Stimulated activated naive CD8-positive, alpha-beta T cell treated with anti-CD3 and anti-CD28 coated beads, Interleukin-15, Interleukin-2, amounts not matched to agents 100 U/mL and 50 U/mL, for 24 hours (primary cell): ENCODE measurements at regions not wholly inside any gene's neighbourhood (a gene's known extent, or its start where the extent isn't known, plus 50 kb on each side); places are given as distances from the start of the nearest gene placed in this dataset.

Source experiments
- ATAC-seq: fragments of 150-1000 bp; cut with Tn5 transposase; one replicate; pipeline ENCODE4 v1.10.0; 2021
- DNase-seq: peaks from one replicate; pipeline ENCODE4 v3.0.0; 2021

DNA sequence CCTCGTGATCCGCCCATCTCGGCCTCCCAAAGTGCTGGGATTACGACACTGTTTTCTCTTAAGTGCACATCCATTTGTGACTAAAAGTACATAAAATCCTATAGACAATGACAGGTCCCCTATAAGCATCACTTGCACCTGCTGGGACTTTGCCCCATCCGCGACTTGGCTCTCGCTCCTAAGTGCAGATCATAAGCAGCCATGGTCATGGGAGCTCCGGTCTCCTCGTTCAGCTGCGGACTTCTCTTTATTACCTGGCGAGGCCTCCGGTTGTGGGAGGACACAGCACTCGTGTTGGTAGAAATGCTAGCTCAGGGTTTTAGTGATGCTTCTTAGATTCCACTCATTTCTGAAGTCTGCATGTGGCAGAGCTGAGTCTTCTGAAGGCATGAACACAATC is 92.7 kb upstream of the ST6GAL2 start:
- no peak for DNase-seq
- no peak for ATAC-seq

DNA sequence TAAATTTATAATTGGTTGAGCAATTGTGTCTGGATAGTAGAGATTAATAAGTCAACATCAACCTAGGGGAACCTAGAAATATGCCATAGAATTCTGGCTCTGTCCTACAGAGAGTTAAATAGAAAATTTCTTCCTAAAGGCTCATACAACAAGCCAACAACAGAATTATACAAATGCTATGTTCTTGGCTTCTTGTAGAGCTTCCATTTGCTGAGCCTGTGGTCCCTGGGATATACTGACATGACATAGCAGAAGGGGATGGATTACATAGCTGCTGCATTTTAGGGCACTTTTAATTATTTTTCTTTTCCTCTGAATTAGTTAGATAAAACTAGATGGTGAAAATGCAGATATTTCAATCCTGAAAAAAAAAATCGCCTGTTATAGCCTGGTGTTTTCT is 95.5 kb upstream of the ST6GAL2 start:
- DNase-seq (no peak), ATAC-seq (no peak)

DNA sequence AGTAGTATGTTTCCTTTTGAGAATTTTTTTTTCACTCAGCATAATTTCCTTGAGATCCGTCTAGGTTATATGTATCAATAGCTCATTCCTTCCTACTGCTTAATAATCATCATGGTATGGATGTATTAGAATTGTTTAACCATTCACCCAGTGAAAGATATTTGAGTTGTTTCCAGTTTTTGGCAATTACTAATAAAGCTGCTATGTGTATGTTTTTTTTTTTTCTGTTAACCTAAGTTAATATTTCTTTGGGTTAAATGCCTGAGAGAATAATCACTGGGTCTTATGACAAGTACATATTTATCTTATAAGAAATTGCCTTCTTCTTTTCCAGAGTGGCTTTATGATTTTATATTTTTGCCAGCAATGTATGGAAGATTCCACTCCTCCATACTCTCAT is 96.4 kb upstream of the ST6GAL2 start:
- DNase-seq, result no peak
- no peak for ATAC-seq

DNA sequence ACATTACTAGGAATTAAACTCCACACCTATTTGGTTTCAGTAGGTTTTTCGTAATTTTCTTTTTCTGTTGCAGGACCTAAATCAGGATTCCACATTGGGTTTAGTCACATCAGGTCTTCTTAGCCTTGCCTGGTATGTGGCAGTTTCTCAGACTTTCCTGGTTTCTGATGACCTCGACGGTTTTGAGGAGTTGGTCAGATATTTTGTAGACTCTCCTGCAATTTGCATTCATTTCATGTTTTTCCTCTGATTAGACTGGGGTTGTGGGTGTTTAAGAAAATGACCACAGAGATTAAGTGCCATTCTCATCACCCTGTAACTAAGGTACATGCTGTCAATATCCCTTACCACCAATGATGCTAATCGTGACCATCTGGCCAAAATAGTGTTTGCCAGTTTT is 97.3 kb upstream of the ST6GAL2 start:
- DNase-seq (no peak), ATAC-seq (no peak)

DNA sequence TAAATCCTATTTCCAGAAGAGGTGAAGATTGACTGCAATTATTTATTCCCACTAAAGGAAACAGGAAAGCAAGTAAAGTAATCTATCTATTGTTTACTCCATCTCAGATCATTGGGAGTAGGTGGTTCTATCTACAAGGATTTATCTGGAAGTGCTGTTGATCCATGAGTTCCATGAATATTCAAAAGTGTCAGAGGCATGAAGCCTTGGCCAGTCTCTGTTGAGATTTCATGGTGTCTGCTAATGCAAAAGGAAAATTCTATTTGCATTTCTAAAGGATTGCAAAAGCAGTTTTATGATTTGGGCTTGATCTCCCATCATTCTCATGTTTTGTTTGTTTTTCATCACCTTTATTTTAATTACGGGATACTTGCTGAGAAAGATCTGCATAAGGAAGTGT is 102.4 kb upstream of the ST6GAL2 start:
- no peak for DNase-seq

DNA sequence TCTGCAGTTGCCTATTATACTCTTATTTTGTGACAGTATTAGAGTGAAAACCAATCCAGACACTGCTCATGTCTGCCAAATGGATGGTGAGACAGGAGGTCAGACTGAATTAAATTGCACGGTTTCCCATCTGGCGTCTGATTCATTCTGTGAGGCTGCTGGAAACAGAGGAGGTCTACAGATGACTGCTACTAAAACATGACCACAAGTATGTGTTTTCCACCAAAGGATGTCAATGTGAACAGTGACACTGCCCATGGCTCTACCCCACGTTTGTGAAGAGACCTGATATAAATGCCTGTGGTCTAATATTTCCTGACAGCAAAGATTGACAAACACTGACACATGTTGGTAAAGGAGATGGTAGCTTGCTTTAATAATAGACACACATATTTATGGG is 104.3 kb upstream of the ST6GAL2 start:
- ATAC-seq, result no peak
- DNase-seq, result no peak

More for the DNA sequence above, 102.4 kb upstream of the ST6GAL2 start:
- no peak for ATAC-seq

DNA sequence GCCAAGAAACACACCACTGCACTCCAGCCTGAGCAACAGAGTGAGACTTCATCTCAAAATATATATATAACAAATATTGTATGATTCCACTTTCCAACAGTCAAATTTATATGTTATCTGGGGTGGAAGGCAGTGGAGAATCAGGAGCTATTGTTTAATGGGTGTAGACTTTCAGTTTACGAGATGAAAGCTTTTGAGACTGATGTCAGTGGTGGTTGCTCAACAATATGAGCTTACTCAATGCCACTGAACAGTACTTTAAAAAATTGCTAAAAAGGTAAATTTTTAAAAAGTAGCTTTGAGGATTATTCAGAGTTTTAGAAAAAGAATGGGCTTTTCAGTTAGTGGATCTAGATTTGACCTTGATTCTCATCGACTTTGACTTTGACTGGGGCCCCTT is 105.9 kb upstream of the ST6GAL2 start:
- no peak for DNase-seq
- no peak for ATAC-seq

DNA sequence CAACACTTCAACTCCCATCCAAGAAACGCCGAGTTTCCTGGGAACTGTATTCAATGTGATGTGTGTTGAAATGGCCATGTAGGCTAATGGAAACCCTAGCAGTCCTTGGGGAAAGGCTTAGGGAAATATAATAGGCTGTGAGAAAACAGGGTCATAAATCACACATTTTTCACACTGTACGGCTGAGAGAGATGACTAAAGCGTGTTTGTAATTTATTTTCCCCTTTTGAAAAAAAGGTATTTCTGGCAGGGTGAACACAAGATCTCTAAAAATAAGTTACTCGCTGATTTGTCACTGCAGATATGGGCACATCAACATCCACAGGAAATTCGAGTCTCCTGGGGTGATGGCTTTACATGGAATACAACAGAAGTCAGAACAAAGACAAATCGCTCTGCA is 109.6 kb upstream of the ST6GAL2 start:
- ATAC-seq (no peak), DNase-seq (no peak)

DNA sequence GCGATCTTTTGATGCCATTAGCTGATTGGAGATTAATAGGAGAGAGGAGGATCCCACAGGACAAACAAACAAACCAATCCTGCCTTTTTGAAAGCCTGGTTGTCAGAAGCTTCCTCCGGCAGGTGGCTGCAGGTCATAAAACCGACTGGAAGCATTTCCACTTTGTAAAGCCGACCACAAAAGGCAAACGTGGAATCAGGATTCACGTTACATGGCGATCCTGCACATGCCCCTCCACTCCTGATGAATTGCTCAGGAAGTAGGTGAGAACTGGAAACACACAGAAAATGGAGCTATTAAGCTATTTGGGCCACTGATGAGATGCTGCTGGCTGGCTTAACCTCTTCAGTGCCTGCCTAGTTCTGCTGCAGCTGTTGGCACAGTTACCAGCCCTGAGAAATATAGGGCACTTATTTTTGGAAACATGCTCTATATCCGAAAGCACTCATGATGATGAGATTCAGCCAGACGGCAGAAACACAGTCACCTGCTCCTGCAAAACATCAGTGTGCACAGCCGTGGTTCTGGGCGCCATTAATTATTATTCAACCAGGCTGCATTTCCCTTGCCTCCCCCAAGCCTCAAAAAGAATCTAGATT is 110.3 kb upstream of the ST6GAL2 start:
- ATAC-seq (no peak), DNase-seq (no peak)

DNA sequence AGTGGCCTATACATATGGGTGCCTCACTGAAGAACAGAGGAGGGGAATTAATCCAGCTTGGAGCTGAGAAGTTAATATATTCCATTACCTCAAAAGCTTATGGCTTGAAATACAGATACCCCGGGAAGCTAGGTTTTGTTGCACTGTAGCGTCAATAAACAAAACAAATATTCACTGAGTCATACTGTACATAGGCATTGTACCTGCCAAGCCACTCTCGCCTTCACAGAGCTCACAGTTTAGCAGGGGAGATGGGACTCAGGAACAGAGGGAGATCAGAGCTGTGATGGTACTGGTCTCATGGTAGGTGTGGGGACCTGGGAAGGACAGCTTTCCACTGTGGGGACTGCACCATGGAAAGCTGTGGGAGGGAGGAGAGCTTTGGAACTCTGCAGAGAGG is 111.2 kb upstream of the ST6GAL2 start:
- no peak for ATAC-seq
- no peak for DNase-seq

DNA sequence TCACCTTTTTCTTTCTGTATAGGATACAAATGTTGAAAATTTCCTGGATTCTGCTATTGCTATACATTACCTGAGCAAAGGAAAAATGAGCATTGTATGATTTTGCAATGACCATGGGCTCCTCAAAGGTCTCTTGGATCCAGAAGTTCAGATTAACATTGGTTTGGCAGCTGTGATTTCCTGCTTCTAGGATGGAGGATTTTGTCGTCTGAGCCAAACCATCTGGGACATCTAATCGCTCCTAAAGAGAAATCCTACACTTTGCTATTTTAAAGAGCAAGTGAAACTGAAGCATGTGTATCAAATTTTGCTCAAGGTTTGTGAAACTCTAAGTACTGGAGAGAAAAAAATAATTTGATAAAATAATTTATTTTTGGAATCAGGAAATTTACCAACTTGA is 115.1 kb upstream of the ST6GAL2 start:
- ATAC-seq (no peak), DNase-seq (no peak)

DNA sequence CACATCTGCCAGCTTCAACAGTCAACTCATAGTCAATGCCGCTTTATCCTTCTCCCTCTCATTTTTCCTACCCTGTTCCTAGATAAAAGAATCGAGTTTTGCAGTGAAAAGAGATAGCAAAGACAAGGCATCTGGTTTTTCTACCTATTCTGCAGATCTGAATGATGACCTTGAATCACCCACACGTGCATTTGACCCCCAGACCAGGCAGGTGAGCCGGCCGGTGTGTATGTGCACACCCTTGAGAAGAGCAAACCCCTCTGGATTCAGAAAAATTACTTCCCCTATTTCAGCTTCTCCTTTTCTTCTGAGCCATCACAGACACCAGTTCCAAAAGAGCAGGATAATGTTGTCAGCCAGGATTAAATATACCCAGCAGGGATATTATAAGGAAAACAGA is 115.6 kb upstream of the ST6GAL2 start:
- no peak for ATAC-seq
- no peak for DNase-seq

DNA sequence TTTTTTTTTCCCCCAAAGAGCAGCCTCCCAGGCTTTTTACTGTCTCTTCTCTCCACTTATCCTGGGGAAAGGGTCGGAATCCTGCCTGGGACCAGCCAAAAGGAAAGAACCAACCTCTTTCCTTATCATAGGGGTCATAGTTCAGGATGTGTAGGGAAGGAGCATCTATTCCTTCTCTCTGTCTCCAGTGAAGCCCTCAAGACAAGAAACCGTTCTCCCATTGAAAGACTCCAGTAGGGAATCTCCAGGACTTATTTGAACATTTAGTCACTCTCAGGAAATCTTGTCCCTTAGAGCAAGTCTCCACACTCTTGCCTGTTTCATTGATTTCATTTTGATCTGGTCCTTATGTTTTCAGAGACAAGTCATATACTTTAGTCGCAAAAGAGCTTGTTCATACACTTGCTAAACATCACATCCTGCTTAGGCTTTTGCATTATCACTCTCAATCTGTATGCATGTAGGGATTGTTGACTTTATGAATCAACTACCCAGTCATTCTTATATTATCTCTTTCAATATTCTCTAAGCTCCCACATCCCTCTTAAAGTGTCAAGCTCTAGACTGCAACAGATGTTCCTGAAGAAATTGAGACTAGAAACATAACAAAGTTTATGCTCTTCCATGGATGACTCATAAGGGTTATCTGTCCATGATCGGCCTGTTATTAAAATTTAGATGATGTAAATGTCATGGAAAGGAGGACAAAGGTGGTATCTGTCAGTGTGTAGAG is 116.2 kb upstream of the ST6GAL2 start:
- DNase-seq, result no peak
- no peak for ATAC-seq

DNA sequence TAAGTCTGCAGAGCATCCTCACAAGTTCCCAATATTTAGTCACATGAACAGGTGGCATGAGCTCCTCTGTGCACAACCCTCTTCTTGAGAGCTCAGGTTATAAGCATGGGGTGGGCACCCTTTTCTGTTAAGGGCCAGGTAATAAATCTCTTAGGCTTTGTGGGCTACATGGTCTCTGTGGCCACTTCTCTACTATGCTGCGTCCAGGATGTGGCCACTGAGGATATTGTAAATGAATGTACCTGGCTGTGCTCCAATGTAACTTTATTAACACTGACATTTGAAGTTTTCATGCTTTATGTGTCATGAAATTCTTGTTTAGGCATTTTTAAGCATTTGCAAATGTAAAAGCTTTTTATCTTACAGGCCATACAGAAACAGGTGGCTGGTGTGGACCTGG is 116.8 kb upstream of the ST6GAL2 start:
- ATAC-seq (no peak), DNase-seq (no peak)

DNA sequence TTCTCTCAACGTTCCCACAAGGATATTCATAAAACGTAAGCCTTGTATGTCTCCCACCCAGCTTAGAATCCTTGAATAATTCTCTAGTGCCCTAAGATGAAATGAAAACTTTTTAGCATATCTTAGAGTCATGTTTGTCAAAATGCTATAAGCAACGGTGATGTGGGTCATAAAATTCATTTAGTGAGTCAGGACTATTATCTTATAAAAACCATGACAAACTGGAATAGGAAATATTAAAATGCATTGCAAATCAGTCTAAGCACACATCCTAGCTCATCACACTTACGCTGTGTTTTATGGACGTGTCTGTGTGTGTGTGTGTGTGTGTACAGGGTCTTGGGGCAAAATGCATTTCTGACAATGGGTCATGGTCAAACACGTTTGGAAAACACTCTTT is 119.9 kb upstream of the ST6GAL2 start:
- DNase-seq (no peak), ATAC-seq (no peak)

DNA sequence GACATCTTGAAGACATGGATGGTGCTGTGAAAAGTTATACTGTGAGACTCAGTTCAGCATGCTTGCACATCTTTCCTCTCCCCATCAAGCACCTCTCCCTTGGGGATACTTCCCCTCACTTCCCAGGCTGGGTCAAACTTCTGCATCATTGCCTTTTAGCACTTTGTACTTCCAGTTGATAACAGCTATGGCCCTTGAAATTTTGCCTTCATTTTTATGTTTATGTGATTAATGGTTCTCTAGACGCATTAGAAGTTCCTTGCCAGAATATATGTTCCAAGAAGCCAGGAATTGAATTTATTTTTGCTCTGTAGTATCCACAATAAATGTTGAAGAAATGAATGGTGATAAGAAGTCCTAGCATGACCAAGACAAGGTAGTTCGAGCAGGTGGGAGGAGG is 120.9 kb upstream of the ST6GAL2 start:
- ATAC-seq, result no peak
- DNase-seq, result no peak

DNA sequence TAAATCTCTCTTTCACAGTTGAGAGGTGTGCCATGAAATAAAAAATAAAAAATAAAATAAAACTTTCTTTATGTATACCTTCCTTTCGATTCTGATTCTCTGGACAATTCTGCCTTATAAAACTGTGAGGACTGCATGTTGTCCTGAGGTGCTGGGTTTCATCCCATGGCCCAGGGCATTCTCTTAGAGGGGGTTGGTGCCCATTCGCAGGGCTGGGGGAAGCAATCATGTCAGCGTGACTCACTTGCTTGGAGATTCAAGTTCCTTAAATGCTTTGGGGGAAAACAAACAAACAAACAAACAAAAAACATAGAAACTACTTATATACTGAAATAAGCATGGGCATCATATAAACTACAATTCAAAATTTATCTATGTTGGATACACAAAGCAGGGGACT is 122.0 kb upstream of the ST6GAL2 start:
- no peak for ATAC-seq
- DNase-seq, result no peak

DNA sequence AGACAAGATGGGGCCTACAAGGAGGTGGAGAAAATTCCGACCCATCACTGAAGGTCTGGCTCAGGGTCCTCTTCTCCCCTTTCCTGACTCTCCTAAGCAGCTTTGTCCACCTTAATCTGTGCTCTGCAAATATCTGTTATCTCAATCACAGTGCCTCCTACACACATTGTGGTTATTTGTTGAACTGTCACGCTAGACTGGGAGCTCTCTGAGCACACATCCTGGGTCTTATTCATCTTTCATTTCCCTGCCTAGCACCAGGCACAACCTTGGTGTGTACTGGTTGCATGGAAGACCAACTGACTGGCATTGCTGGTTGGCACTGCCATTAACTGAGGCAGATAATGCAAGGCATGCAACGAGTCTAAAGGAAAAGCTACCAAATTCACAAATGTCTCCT is 122.9 kb upstream of the ST6GAL2 start:
- DNase-seq (no peak), ATAC-seq (no peak)

DNA sequence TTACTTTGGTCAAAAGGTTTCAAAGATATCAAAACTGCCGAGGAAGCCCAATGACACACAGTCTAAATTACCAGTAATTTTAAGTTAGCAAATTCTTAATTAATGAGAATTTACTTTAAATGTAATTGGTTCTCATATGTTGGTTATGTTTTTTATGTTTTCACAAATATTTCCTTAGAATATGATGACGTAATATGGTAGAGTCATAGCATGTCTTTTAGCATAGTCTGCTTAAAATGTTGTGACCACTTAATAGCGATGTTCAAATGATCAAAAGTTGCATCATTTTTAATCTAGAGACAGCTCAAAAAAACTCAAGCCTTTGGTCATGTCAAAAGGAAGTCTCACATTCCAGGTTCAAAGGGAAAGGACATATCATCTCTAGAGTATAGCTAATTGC is 123.3 kb upstream of the ST6GAL2 start:
- DNase-seq, result no peak
- no peak for ATAC-seq

DNA sequence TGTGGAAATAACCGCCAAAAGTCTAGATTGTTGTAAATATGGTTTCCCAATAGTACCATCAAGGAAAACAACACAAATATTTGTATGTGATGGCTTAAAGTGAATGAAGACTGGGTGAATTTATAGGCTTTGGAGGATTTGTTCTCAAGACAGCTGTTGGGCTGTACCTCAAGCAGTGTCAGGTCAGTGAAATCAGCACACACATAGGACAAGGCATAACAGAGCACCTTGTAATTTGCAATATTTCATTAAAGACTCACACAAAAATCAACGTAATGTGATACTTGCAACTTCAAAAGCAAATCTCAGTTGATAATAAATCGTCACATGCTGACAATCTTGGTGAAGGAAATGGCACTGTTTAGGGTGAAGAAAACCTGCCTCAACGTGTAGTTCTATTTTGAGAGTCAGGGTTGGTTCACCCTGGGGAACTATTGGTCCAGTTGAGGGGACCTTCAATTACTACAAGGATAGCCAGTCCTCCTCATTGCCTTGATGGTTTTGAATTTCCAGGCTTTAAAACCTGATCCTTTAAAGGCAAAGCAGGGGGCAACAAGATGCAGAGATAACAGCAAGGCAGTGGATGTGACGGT is 126.8 kb upstream of the ST6GAL2 start:
- DNase-seq (no peak), ATAC-seq (no peak)

DNA sequence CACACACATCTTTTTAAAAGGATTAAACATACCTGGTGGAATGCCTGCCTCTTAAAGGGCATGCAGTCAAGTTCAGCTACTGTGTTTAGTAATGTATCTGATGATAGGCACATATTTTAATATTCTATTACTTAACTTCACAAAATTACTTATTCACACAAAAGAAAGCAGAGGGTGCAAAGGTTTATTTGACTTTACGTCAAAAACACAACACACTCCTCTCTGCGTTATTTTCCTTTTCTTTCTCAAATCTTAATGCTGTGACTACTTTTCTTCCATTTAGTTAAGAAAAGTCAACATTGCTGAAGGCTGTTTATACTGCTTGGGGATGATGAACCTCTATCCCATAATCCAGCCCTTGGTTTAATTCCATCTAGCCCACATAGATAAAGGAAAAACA is 127.9 kb upstream of the ST6GAL2 start:
- no peak for DNase-seq
- no peak for ATAC-seq

DNA sequence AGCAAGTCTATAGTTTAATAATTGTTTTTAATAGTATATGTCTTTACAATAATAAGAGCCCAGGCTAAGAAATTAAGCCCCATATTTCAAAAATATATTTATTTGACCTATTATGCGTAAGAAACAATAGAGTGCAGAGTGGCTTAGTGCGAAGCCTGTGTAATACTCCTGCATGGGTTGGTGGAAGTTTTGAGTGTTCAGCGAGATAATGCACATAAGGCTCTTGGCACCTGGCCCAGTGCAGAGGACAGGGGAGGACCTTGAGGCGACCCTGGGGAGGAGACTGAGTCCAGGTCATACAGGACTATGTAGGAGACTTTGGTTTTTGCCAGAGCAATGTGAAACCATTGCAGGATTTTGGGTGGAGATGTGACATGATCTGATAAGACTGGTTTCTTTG is 132.4 kb upstream of the ST6GAL2 start:
- no peak for ATAC-seq

DNA sequence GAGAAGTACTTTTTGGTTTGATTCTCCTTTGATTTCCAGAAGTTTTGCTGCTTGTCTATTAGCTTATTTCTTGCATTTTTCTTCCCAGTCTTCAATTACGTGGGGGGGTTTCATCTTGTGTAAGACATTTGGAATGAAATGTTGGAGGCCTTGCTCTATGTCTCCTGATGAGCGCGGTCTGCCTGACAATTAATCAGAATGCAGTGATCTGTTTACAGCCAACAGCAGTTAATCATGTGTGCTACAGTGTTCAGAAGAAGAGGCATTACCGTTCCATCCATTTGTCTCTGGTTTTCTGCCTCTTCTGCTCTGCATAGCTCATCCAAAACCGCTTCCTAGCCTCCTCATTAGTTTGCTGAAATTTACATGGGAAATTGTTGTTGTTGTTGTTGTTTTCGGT is 134.4 kb upstream of the ST6GAL2 start:
- no peak for DNase-seq
- no peak for ATAC-seq

More for the DNA sequence above, 132.4 kb upstream of the ST6GAL2 start:
- no peak for DNase-seq

DNA sequence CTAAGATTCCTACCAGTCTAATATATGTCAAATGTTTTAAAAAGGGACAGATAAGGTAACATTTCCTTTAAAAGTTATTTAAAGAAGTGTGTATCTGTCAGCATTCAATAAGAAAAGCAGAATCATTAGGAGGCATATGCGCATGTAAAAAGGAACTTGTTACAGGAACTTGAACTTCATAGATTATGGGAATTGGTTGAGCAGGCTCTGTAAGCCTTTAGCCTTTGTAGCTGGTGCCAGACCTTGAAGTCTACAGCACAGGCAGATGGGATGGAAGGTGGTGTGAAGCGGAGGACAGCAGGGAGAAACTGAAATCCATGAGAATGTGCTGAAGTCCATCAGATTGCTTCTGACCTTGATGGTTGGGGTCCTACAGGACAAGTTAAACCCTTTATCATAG is 138.3 kb upstream of the ST6GAL2 start:
- DNase-seq (no peak), ATAC-seq (no peak)
